Neutrophil (primary cell): ENCODE measurements at regions not wholly inside any gene's neighbourhood (a gene's known extent, or its start where the extent isn't known, plus 50 kb on each side); places are given as distances from the start of the nearest gene placed in this dataset.

Source experiments
- H3K27ac ChIP-seq: fragments of 200-600 bp; sonication (generic); 2 replicates; pipeline ENCODE4 v1.5.1; 2016; ENCODE audit warnings: mild to moderate bottlenecking, moderate library complexity
- H3K27me3 ChIP-seq: fragments of 200-600 bp; sonication (generic); 2 replicates; pipeline ENCODE4 v1.6.0; 2016; ENCODE audit warnings: mild to moderate bottlenecking
- H3K36me3 ChIP-seq: fragments of 200-600 bp; sonication (generic); 2 replicates; pipeline ENCODE4 v1.5.1; 2017
- H3K4me1 ChIP-seq, 2 experiments: fragments of 200-600 bp in 1 of 2; sonication (generic) in 1 of 2; 1 replicate in 1 of 2; 2 replicates in 1 of 2; pipeline versions ENCODE4 v1.5.1 to v1.6.1; 2013 to 2016; ENCODE audit warnings: low read depth in 1 of 2, low read length in 1 of 2, mild to moderate bottlenecking in 1 of 2, moderate library complexity in 1 of 2; ENCODE audit not compliant: control insufficient read depth in 1 of 2, insufficient read depth in 1 of 2
- H3K4me3 ChIP-seq, 2 experiments: fragments of 200-600 bp in 1 of 2; sonication (generic) in 1 of 2; 1 replicate in 1 of 2; 2 replicates in 1 of 2; pipeline ENCODE4 v1.5.1; 2013 to 2016; ENCODE audit warnings: low read depth in 1 of 2, low read length in 1 of 2, mild to moderate bottlenecking in 1 of 2, moderate library complexity in 1 of 2
- H3K9me3 ChIP-seq: fragments of 200-600 bp; sonication (generic); 2 replicates; pipeline ENCODE4 v1.5.1; 2016
- TF ChIP-seq, protein P1 (sequence below): fragments of 200-600 bp; sonication (generic); IDR thresholded peaks from 2 replicates; pipeline ENCODE4 v1.5.1; 2016; ENCODE audit warnings: antibody characterized with exemption

DNA sequence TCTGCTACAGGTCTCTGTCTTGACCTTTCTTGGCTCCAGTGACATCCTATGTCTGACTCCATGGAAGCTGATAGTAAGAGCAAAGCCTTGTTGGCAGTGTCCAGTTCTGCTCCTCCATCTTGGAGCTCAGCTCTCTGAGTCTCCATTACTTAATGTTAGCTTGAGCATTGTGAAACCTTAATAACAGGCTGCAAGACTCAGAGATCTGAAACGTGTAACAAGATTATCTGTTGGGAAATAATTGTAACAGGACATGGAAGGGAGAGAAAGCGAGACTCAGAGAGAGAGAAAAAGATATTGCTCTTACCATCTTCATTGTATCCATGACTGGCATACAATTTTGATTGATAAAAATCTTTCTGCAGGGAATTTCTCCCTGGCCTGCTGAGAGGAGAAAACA lies 1365.7 kb downstream of the AACS start:
- Histone ChIP-seq H3K36me3 (no peaks in the 10 kb centered on the region), H3K4me1 (no peaks in the 10 kb centered on the region), H3K27me3 (no peaks in the 10 kb centered on the region), H3K4me3 (no peak overlapping the region), H3K27ac (no peak overlapping the region), H3K9me3 (no peaks in the 10 kb centered on the region)
- TF ChIP-seq, protein P1, sequence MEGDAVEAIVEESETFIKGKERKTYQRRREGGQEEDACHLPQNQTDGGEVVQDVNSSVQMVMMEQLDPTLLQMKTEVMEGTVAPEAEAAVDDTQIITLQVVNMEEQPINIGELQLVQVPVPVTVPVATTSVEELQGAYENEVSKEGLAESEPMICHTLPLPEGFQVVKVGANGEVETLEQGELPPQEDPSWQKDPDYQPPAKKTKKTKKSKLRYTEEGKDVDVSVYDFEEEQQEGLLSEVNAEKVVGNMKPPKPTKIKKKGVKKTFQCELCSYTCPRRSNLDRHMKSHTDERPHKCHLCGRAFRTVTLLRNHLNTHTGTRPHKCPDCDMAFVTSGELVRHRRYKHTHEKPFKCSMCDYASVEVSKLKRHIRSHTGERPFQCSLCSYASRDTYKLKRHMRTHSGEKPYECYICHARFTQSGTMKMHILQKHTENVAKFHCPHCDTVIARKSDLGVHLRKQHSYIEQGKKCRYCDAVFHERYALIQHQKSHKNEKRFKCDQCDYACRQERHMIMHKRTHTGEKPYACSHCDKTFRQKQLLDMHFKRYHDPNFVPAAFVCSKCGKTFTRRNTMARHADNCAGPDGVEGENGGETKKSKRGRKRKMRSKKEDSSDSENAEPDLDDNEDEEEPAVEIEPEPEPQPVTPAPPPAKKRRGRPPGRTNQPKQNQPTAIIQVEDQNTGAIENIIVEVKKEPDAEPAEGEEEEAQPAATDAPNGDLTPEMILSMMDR, result no peak

DNA sequence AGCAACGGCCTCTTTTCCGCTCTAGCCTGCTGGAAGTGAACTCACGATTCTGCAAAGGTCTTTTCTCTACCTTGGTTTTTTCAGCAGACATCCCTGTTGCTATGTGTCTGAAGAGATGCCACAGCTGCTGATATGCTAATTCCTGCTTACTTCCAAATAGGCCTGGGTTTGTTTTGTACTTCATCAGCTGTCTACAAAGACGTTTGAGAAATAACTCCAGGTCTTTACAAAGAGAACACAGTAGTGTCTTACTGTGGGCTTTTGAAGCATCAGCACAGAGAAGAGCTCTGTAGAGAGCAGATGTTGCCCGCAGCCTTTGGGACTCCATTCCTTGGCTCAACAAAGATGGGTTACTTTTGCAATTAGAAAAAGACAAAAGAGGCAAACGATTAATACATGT lies 1366.5 kb downstream of the AACS start:
- Histone ChIP-seq H3K36me3 (no peaks in the 10 kb centered on the region), H3K27ac (no peak overlapping the region), H3K4me1 (no peaks in the 10 kb centered on the region), H3K4me3 (no peak overlapping the region), H3K27me3 (no peaks in the 10 kb centered on the region), H3K9me3 (no peaks in the 10 kb centered on the region)
- TF ChIP-seq, protein P1, result no peak

GRCh38 chr12:126432780-126433179 lies 1367.5 kb downstream of the AACS start:
- H3K36me3 ChIP-seq, result no peaks in the 10 kb centered on the region
- H3K4me3 ChIP-seq, result no peak overlapping the region
- H3K27me3 ChIP-seq, result no peaks in the 10 kb centered on the region
- H3K27ac ChIP-seq, result no peak overlapping the region
- H3K4me1 ChIP-seq, result no peaks in the 10 kb centered on the region
- TF ChIP-seq, protein P1, result no peak
- H3K9me3 ChIP-seq, result no peaks in the 10 kb centered on the region

- no peaks in the 10 kb centered on the region for H3K27me3 ChIP-seq
- no peaks in the 10 kb centered on the region for H3K4me1 ChIP-seq
- no peaks in the 10 kb centered on the region for H3K36me3 ChIP-seq
- no peak overlapping the region for H3K4me3 ChIP-seq
- TF ChIP-seq, protein P1, result no peak
- no peak overlapping the region for H3K27ac ChIP-seq
- H3K9me3 ChIP-seq, result no peaks in the 10 kb centered on the region
Measured at GRCh38 chr12:126434412-126434985, 1369.3 kb downstream of the AACS start.

DNA sequence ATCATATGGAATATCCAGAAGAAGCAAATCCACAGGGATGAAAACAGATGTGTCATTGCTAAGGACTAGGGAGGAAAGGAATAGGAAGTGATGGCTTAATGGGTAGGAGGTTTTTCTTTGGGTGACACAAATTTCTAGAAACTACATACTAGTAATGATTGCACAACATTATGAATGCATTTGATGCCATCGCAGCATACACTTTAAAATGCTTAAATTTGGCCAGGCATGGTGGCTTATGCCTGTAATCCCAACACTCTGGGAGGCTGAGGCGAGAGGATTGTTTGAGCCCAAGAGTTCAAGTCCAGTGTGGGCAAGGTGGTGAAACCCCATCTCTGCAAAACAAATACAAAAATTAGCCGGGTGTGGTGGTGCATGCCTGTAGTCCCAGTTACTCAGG lies 1370.8 kb downstream of the AACS start:
- no peaks in the 10 kb centered on the region for H3K4me1 ChIP-seq
- H3K27ac ChIP-seq, result no peak overlapping the region
- H3K4me3 ChIP-seq, result no peak overlapping the region
- no peaks in the 10 kb centered on the region for H3K36me3 ChIP-seq
- H3K27me3 ChIP-seq, result no peaks in the 10 kb centered on the region
- TF ChIP-seq, protein P1, result no peak
- no peaks in the 10 kb centered on the region for H3K9me3 ChIP-seq

GRCh38 chr12:126437934-126438333 lies 1372.7 kb downstream of the AACS start:
- no peaks in the 10 kb centered on the region for H3K4me1 ChIP-seq
- H3K4me3 ChIP-seq, result no peak overlapping the region
- H3K9me3 ChIP-seq, result no peaks in the 10 kb centered on the region
- TF ChIP-seq, protein P1, result no peak
- no peaks in the 10 kb centered on the region for H3K27me3 ChIP-seq
- no peaks in the 10 kb centered on the region for H3K36me3 ChIP-seq
- no peak overlapping the region for H3K27ac ChIP-seq
